Endothelial cell of umbilical vein (primary cell): ENCODE measurements at regions not wholly inside any gene's neighbourhood (a gene's known extent, or its start where the extent isn't known, plus 50 kb on each side); places are given as distances from the start of the nearest gene placed in this dataset.

ENCODE experiments used
- BruUV-seq: library from RNA; stranded (reverse); fragments of 400-500 nt; replicated peaks from 2 replicates; lab custom pipeline; 2021; lab: Mats Ljungman, UMichigan
- CTCF ChIA-PET: fragments of 300-600, 350-600 bp; sonication (Branson Sonifier 250); formaldehyde crosslinking; loops from one replicate; lab custom pipeline; 2021; ENCODE audit warnings: antibody characterized with exemption, inconsistent platforms; lab: Charles Lee
- POLR2A ChIA-PET: fragments of 300-600, 350-600 bp; sonication (Branson Sonifier 250); formaldehyde crosslinking; loops from one replicate; lab custom pipeline; 2021; ENCODE audit warnings: antibody characterized with exemption, inconsistent platforms; lab: Charles Lee
- DNase-seq: peaks from one replicate; pipeline ENCODE4 v3.0.0-alpha.2; 2011; ENCODE audit warnings: low read depth, low spot score
- FAIRE-seq: peaks from 2 replicates; lab custom pipeline; 2011; peaks lifted over from hg19 to GRCh38; lab: Jason Lieb, UNC
- H2AFZ ChIP-seq: 2 replicates; pipeline ENCODE4 v1.6.0; 2012; ENCODE audit warnings: low read depth, low read length, control low read depth, inconsistent platforms
- H3K27ac ChIP-seq: 2 replicates; pipeline ENCODE4 v1.5.1; 2011; ENCODE audit warnings: low read depth, mild to moderate bottlenecking, control low read depth, low read length, moderate library complexity; ENCODE audit not compliant: insufficient read depth
- H3K27me3 ChIP-seq, 2 experiments: 2 replicates each; pipeline versions ENCODE4 v1.6.0 to v1.6.1; 2011; ENCODE audit warnings: low read length in 2 of 2, mixed read lengths in 1 of 2; ENCODE audit not compliant: control insufficient read depth in 2 of 2, insufficient read depth in 2 of 2
- H3K36me3 ChIP-seq, 2 experiments: 2 replicates in 1 of 2; 3 replicates in 1 of 2; pipeline ENCODE4 v1.5.1; 2011; ENCODE audit warnings: low read length in 2 of 2, mild to moderate bottlenecking in 1 of 2, moderate library complexity in 1 of 2; ENCODE audit not compliant: control insufficient read depth in 2 of 2, insufficient read depth in 2 of 2; ENCODE audit errors: extremely low read depth in 1 of 2
- H3K4me1 ChIP-seq: 3 replicates; pipeline ENCODE4 v1.5.1; 2011; ENCODE audit warnings: mild to moderate bottlenecking, low read length; ENCODE audit not compliant: control insufficient read depth, insufficient read depth; ENCODE audit errors: extremely low read depth
- H3K4me2 ChIP-seq: 2 replicates; pipeline ENCODE4 v1.6.1; 2011; ENCODE audit warnings: low read length, control low read depth, mixed read lengths; ENCODE audit not compliant: insufficient read depth
- H3K4me3 ChIP-seq, 3 experiments: fragments of 200-600 bp in 1 of 3; sonication (generic), shearing (Covaris generic) in 1 of 3; replicated peaks in 1 of 3; 2 replicates each; pipeline ENCODE4 v1.5.1; 2011 to 2016; ENCODE audit warnings: control low read depth in 3 of 3, low read length in 3 of 3, mild to moderate bottlenecking in 2 of 3, inconsistent platforms in 1 of 3, low read depth in 1 of 3, moderate library complexity in 1 of 3; ENCODE audit not compliant: insufficient read depth in 1 of 3
- H3K79me2 ChIP-seq: 2 replicates; pipeline ENCODE4 v1.6.0; 2012; ENCODE audit warnings: low read length, inconsistent platforms; ENCODE audit not compliant: control insufficient read depth, insufficient read depth
- H3K9ac ChIP-seq: replicated peaks from 2 replicates; pipeline ENCODE3; 2011; ENCODE audit warnings: low read length, control low read depth; ENCODE audit not compliant: insufficient read depth; ENCODE audit errors: extremely low read depth
- H3K9me1 ChIP-seq: replicated peaks from 3 replicates; pipeline ENCODE4 v1.6.0; 2011; ENCODE audit warnings: mild to moderate bottlenecking, low read length; ENCODE audit not compliant: control insufficient read depth, insufficient read depth; ENCODE audit errors: extremely low read depth
- H3K9me3 ChIP-seq: replicated peaks from 2 replicates; pipeline ENCODE4 v1.5.1; 2012; ENCODE audit warnings: low read length, inconsistent platforms; ENCODE audit not compliant: control insufficient read depth, insufficient read depth
- H4K20me1 ChIP-seq: replicated peaks from 2 replicates; pipeline ENCODE3; 2011; ENCODE audit warnings: mild to moderate bottlenecking, low read length; ENCODE audit not compliant: control insufficient read depth, insufficient read depth; ENCODE audit errors: extremely low read depth
- EZH2 ChIP-seq: IDR thresholded peaks from 2 replicates; pipeline ENCODE4 v1.6.1; 2012; ENCODE audit warnings: borderline replicate concordance, low read depth, mild to moderate bottlenecking, moderate library complexity, low read length, inconsistent platforms; ENCODE audit not compliant: severe bottlenecking
- FOS ChIP-seq: IDR thresholded peaks from 2 replicates; pipeline ENCODE4 v1.6.1; 2011; ENCODE audit warnings: mild to moderate bottlenecking, low read length, moderate library complexity, borderline replicate concordance; ENCODE audit not compliant: insufficient read depth
- GATA2 ChIP-seq: IDR thresholded peaks from 2 replicates; pipeline ENCODE4 v1.7.0; 2011; ENCODE audit warnings: low read depth, mild to moderate bottlenecking, moderate library complexity, mixed read lengths, low read length; ENCODE audit not compliant: insufficient read length, insufficient read depth
- JUN ChIP-seq: IDR thresholded peaks from 2 replicates; pipeline ENCODE4 v1.6.1; 2011; ENCODE audit warnings: borderline replicate concordance, low read depth; ENCODE audit not compliant: insufficient read length, insufficient read depth
- MAX ChIP-seq: IDR thresholded peaks from 2 replicates; pipeline ENCODE4 v1.6.1; 2011; ENCODE audit not compliant: insufficient read depth, insufficient read length
- MYC ChIP-seq: IDR thresholded peaks from one replicate; pipeline ENCODE4 v1.6.1; 2011; ENCODE audit warnings: mild to moderate bottlenecking, low read depth, low read length
- POLR2A ChIP-seq: IDR thresholded peaks from 2 replicates; pipeline ENCODE4 v1.6.1; 2012; ENCODE audit warnings: low read depth, mild to moderate bottlenecking, control low read depth, low read length
- POLR2AphosphoS5 ChIP-seq: IDR thresholded peaks from 2 replicates; pipeline ENCODE4 v1.6.1; 2012; ENCODE audit warnings: low read depth, mild to moderate bottlenecking, control low read depth, low read length, moderate library complexity; ENCODE audit not compliant: insufficient read depth
- dilution Hi-C: fragments of 300-500 bp; cut with MboI; formaldehyde crosslinking; loops from one replicate; pipeline ENCODE4 v1.15.0; 2019; ENCODE audit warnings: low sequenced_read_pairs; ENCODE audit not compliant: extremely low pct_ligation_motif_present
- intact Hi-C: fragments of 100-400 bp; cut with micrococcal nuclease; formaldehyde crosslinking; loops from one replicate; pipeline ENCODE4 v1.10.0; 2022
- TF ChIP-seq, protein P1 (sequence below), 2 donors: IDR thresholded peaks; 1 replicate in 1 of 2; 2 replicates in 1 of 2; pipeline ENCODE4 v1.5.1; 2011; ENCODE audit warnings: low read length in 2 of 2, mild to moderate bottlenecking in 2 of 2, moderate library complexity in 2 of 2, control low read depth in 1 of 2, inconsistent platforms in 1 of 2, low read depth in 1 of 2; ENCODE audit not compliant: insufficient read depth in 1 of 2; ENCODE audit errors: extremely low read depth in 1 of 2

DNA sequence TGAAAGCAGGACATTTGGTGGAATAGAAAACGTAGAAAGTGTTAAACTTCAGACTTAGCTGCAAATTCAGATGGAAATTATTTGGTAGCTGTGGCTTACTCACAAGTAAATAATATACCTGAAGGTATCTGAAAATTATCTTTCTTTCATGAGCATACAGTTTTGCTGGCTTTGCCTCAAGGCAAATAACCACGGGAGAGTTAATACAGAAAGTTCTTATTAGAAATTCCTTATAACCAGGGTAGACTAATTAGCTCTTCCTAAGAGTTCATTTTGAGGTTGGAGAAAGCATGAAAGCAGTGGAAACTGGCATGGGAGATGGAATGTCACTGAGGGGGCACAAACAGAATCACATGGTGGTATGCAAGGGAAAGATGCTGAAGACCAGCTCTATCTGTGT lies 217.5 kb downstream of the CD83 start:
- H3K4me1 ChIP-seq, result no peaks in the 10 kb centered on the region
- H3K27me3 ChIP-seq, result no peaks in the 10 kb centered on the region
- CTCF ChIA-PET, result no interaction called here
- no peak for TF ChIP-seq JUN
- dilution Hi-C loops, result no loop called here
- no peaks in the 10 kb centered on the region for H3K9me1 ChIP-seq
- no peaks in the 10 kb centered on the region for H3K79me2 ChIP-seq
- no peak overlapping the region for H3K4me2 ChIP-seq
- no peaks in the 10 kb centered on the region for H3K36me3 ChIP-seq
- no peak for FAIRE-seq
- no peak overlapping the region for H3K4me3 ChIP-seq
- H3K27ac ChIP-seq, result no peak overlapping the region
- BruUV-seq, result no TSS peak
- H3K9ac ChIP-seq, result no peak overlapping the region
- no peaks in the 10 kb centered on the region for H3K9me3 ChIP-seq
- intact Hi-C loops, result no loop called here
- no peak for DNase-seq
- POLR2A ChIA-PET, result interaction anchor here (0.6 kb wide), 1 partner anchor 839 kb away, joined by 7 read pairs; no protein-coding TSS in a partner anchor
- no peak overlapping the region for H2AFZ ChIP-seq
- H4K20me1 ChIP-seq, result no peaks in the 10 kb centered on the region

- H3K4me1 ChIP-seq, result no peaks in the 10 kb centered on the region
- H3K9me1 ChIP-seq, result no peaks in the 10 kb centered on the region
- ChIA-PET CTCF (no interaction called here), POLR2A (no interaction called here)
- no peak overlapping the region for H2AFZ ChIP-seq
- no peak overlapping the region for H3K9ac ChIP-seq
- H3K9me3 ChIP-seq, result no peaks in the 10 kb centered on the region
- intact Hi-C loops (no loop called here), dilution Hi-C loops (no loop called here)
- FAIRE-seq (no peak), DNase-seq (no peak)
- no peaks in the 10 kb centered on the region for H3K36me3 ChIP-seq
- TF ChIP-seq FOS (no peak), POLR2AphosphoS5 (no peak), GATA2 (no peak), MAX (no peak), EZH2 (no peak), POLR2A (no peak), JUN (no peak), MYC (no peak)
- TF ChIP-seq, protein P1, sequence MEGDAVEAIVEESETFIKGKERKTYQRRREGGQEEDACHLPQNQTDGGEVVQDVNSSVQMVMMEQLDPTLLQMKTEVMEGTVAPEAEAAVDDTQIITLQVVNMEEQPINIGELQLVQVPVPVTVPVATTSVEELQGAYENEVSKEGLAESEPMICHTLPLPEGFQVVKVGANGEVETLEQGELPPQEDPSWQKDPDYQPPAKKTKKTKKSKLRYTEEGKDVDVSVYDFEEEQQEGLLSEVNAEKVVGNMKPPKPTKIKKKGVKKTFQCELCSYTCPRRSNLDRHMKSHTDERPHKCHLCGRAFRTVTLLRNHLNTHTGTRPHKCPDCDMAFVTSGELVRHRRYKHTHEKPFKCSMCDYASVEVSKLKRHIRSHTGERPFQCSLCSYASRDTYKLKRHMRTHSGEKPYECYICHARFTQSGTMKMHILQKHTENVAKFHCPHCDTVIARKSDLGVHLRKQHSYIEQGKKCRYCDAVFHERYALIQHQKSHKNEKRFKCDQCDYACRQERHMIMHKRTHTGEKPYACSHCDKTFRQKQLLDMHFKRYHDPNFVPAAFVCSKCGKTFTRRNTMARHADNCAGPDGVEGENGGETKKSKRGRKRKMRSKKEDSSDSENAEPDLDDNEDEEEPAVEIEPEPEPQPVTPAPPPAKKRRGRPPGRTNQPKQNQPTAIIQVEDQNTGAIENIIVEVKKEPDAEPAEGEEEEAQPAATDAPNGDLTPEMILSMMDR (IDR thresholded peaks at IDR 0.05; ENCODE audit: extremely low read depth in 1 of 2, insufficient read depth in 1 of 2, low read depth in 1 of 2, low read length in 2 of 2), result no peak
- no peaks in the 10 kb centered on the region for H3K27me3 ChIP-seq
- no peak overlapping the region for H3K4me3 ChIP-seq
- H3K27ac ChIP-seq, result no peak overlapping the region
- H3K79me2 ChIP-seq, result no peaks in the 10 kb centered on the region
- H4K20me1 ChIP-seq, result no peaks in the 10 kb centered on the region
- no TSS peak for BruUV-seq
- no peak overlapping the region for H3K4me2 ChIP-seq
Measured at GRCh38 chr6:14337152-14337551, 219.6 kb downstream of the CD83 start.
